ENCODE measurements at regions not wholly inside any gene's neighbourhood (a gene's known extent, or its start where the extent isn't known, plus 50 kb on each side); places are given as distances from the start of the nearest gene placed in this dataset.

DNA sequence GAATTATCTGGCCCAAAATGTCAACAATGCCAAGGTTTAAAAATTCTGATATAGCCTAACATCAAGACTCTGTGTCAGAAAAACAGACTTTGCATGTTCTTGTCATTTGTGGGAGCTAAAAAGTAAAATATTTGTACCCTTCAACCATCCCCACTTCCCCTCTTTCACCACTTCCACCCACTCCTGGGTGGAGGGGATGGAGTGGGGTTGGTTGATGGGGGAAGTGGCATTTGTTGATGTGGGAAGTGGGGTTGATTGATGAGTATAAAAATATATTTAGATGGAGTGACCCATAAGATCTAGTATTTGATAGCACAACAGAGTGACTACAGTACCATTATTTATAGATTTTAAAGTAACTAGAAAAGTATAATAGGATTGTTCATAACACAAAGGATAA, 55.0 kb upstream of the C9orf72 start:
- TF ChIP-seq, protein P1, sequence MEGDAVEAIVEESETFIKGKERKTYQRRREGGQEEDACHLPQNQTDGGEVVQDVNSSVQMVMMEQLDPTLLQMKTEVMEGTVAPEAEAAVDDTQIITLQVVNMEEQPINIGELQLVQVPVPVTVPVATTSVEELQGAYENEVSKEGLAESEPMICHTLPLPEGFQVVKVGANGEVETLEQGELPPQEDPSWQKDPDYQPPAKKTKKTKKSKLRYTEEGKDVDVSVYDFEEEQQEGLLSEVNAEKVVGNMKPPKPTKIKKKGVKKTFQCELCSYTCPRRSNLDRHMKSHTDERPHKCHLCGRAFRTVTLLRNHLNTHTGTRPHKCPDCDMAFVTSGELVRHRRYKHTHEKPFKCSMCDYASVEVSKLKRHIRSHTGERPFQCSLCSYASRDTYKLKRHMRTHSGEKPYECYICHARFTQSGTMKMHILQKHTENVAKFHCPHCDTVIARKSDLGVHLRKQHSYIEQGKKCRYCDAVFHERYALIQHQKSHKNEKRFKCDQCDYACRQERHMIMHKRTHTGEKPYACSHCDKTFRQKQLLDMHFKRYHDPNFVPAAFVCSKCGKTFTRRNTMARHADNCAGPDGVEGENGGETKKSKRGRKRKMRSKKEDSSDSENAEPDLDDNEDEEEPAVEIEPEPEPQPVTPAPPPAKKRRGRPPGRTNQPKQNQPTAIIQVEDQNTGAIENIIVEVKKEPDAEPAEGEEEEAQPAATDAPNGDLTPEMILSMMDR (IDR thresholded peaks at IDR 0.05 in 2 of 3, conservative IDR thresholded peaks at IDR 0.05 in 1 of 3; ENCODE audit: borderline replicate concordance in 1 of 3, insufficient read depth in 1 of 3, low read depth in 2 of 3, low read length in 2 of 3) = no peak
- TF ChIP-seq EZH2 (IDR thresholded peaks at IDR 0.05) (no peak), POLR2A (IDR thresholded peaks at IDR 0.05; ENCODE audit: borderline replicate concordance, extremely low read depth, insufficient read depth, insufficient read length) (no peak), POLR2AphosphoS5 (IDR thresholded peaks at IDR 0.05; ENCODE audit: low read depth, low read length) (no peak), YY1 (IDR thresholded peaks at IDR 0.05; ENCODE audit: extremely low read depth, insufficient replicate concordance, low read depth, low read length) (no peak), ELF1 (IDR thresholded peaks at IDR 0.05; ENCODE audit: borderline replicate concordance, low read depth) (no peak), SP1 (IDR thresholded peaks at IDR 0.05; ENCODE audit: low read depth) (no peak), SIN3A (IDR thresholded peaks at IDR 0.05; ENCODE audit: low read depth) (no peak), RAD21 (IDR thresholded peaks at IDR 0.05; ENCODE audit: low read depth) (no peak), EZH2phosphoT487 (IDR thresholded peaks at IDR 0.05; ENCODE audit: borderline replicate concordance) (no peak)
